Inferior parietal cortex (tissue), 1 donor: ENCODE measurements at regions not wholly inside any gene's neighbourhood (a gene's known extent, or its start where the extent isn't known, plus 50 kb on each side); places are given as distances from the start of the nearest gene placed in this dataset.

Source experiments
- DNase-seq: peaks from one replicate; pipeline ENCODE4 v3.0.0-alpha.2; 2016; ENCODE audit errors: extremely low spot score

GRCh38 chr15:95903352-95903751 is 427.1 kb upstream of the NR2F2 start:
- no peak for DNase-seq

GRCh38 chr15:95910643-95911212 is 419.8 kb upstream of the NR2F2 start:
- DNase-seq, result no peak

GRCh38 chr15:95911570-95912279 is 418.8 kb upstream of the NR2F2 start:
- no peak for DNase-seq

GRCh38 chr15:95912280-95912625 is 418.2 kb upstream of the NR2F2 start:
- no peak for DNase-seq

- no peak for DNase-seq
These were observed 417.8 kb upstream of the NR2F2 start for GRCh38 chr15:95912728-95913127.

GRCh38 chr15:95916568-95916967 is 413.9 kb upstream of the NR2F2 start:
- no peak for DNase-seq

GRCh38 chr15:95918525-95918924 is 412.0 kb upstream of the NR2F2 start:
- DNase-seq, result no peak

GRCh38 chr15:95919460-95919859 is 411.0 kb upstream of the NR2F2 start:
- no peak for DNase-seq

GRCh38 chr15:95921404-95921803 is 409.1 kb upstream of the NR2F2 start:
- no peak for DNase-seq

GRCh38 chr15:95922431-95922830 is 408.1 kb upstream of the NR2F2 start:
- no peak for DNase-seq

- no peak for DNase-seq
These were observed 406.7 kb upstream of the NR2F2 start for GRCh38 chr15:95923792-95924191.

- DNase-seq, result no peak
These were observed 401.7 kb upstream of the NR2F2 start for GRCh38 chr15:95928822-95929221.

GRCh38 chr15:95929232-95929846 is 401.2 kb upstream of the NR2F2 start:
- DNase-seq, result peak; percentile 50

- DNase-seq, result no peak
These were observed 399.7 kb upstream of the NR2F2 start for GRCh38 chr15:95930659-95931375.

- DNase-seq, result no peak
These were observed 398.9 kb upstream of the NR2F2 start for GRCh38 chr15:95931619-95932018.

GRCh38 chr15:95932141-95932540 is 398.4 kb upstream of the NR2F2 start:
- no peak for DNase-seq

- no peak for DNase-seq
These were observed 397.8 kb upstream of the NR2F2 start for GRCh38 chr15:95932676-95933075.

GRCh38 chr15:95935852-95936251 is 394.6 kb upstream of the NR2F2 start:
- no peak for DNase-seq

GRCh38 chr15:95937128-95937528 is 393.4 kb upstream of the NR2F2 start:
- DNase-seq, result no peak

GRCh38 chr15:95940431-95940985 is 390.0 kb upstream of the NR2F2 start:
- no peak for DNase-seq

- DNase-seq, result no peak
These were observed 386.3 kb upstream of the NR2F2 start for GRCh38 chr15:95944193-95944592.

GRCh38 chr15:95944661-95945255 is 385.7 kb upstream of the NR2F2 start:
- DNase-seq, result no peak
